GM12878 (cell line): ENCODE measurements at regions not wholly inside any gene's neighbourhood (a gene's known extent, or its start where the extent isn't known, plus 50 kb on each side); places are given as distances from the start of the nearest gene placed in this dataset.

ENCODE experiments used
- CBX3 ChIP-seq: fragments of 200-600 bp; sonication (generic); IDR thresholded peaks from 2 replicates; pipeline ENCODE4 v1.6.1; 2016; ENCODE audit warnings: low read depth, borderline replicate concordance
- CBX5 ChIP-seq: sonication (generic); IDR thresholded peaks from 2 replicates; pipeline ENCODE4 v1.6.1; 2016; ENCODE audit warnings: low read depth, moderate library complexity, mild to moderate bottlenecking, inconsistent platforms
- CTCF ChIP-seq, 3 experiments: IDR thresholded peaks in 2 of 3; conservative IDR thresholded peaks in 1 of 3; 2 replicates each; pipeline ENCODE4 v1.5.1; 2011; ENCODE audit warnings: low read depth in 3 of 3, low read length in 3 of 3, mild to moderate bottlenecking in 3 of 3, control low read depth in 2 of 3, moderate library complexity in 2 of 3, inconsistent platforms in 1 of 3, mixed read lengths in 1 of 3; ENCODE audit not compliant: control insufficient read depth in 2 of 3, insufficient read depth in 1 of 3; ENCODE audit errors: extremely low read depth in 1 of 3
- EZH2 ChIP-seq: IDR thresholded peaks from 2 replicates; pipeline ENCODE4 v1.6.1; 2012; ENCODE audit warnings: low read depth, mild to moderate bottlenecking, control low read depth, inconsistent platforms, low read length, borderline replicate concordance; ENCODE audit not compliant: control insufficient read depth
- FOXM1 ChIP-seq: IDR thresholded peaks from 2 replicates; pipeline ENCODE4 v1.6.1; 2012; ENCODE audit warnings: low read depth, mild to moderate bottlenecking, inconsistent platforms, low read length, moderate library complexity
- HDAC6 ChIP-seq: fragments of 200-600 bp; sonication (generic); IDR thresholded peaks from one replicate; pipeline ENCODE4 v1.8.0; 2017; ENCODE audit warnings: antibody characterized with exemption; ENCODE audit not compliant: unreplicated experiment
- POLR2AphosphoS5 ChIP-seq: IDR thresholded peaks from 2 replicates; pipeline ENCODE4 v1.6.1; 2011; ENCODE audit warnings: mild to moderate bottlenecking, low read length, inconsistent platforms
- SREBF2 ChIP-seq: IDR thresholded peaks from 2 replicates; pipeline ENCODE4 v1.6.1; 2012; ENCODE audit warnings: mild to moderate bottlenecking, low read length

- TF ChIP-seq CBX3 (no peak), EZH2 (no peak), FOXM1 (no peak), HDAC6 (no peak), CTCF (IDR thresholded peaks at IDR 0.05 in 2 of 3, conservative IDR thresholded peaks at IDR 0.05 in 1 of 3; ENCODE audit: control insufficient read depth in 2 of 3, extremely low read depth in 1 of 3, insufficient read depth in 1 of 3, low read depth in 3 of 3, low read length in 3 of 3) (no peak), CBX5 (no peak), POLR2AphosphoS5 (no peak), SREBF2 (no peak)
Measured at GRCh38 chr18:26794230-26795101, 71.0 kb downstream of the AQP4 start.
